ENCODE measurements at regions not wholly inside any gene's neighbourhood (a gene's known extent, or its start where the extent isn't known, plus 50 kb on each side); places are given as distances from the start of the nearest gene placed in this dataset.

DNA sequence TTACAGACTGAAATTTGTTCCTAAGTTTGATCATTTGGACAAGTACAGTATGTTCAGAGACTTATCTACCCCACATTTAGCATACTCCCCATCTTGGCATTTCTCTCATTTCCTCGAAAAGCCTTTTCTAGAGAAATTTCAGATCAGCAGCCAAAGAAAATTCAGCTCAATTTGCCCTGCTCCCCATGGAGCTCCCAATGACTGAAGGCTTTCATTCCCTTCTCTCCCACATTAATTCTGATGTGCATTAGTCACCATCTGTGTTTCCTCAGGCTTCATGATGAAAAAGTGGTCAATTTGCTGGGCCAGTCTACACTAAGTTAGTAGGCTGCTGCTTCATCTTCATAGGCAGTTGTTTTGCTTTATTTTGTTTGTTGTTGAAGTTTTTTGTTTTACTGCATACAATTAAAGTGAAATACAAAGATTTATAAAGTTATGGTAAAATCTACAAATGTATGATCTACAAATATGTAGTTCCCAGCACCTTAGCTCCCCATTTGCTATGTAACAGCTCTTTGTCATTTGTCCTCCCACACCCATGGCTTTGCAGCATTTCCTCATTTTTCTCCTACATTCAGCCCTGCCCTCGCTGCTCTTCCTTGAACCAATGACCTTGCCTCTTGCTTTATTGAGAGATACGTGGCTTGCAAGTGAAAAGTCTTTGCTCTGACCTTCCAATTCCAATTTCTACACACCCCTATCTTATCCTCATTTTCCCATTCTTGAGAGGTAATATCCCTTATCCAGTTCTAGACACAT, 193.9 kb downstream of the ANAPC10 start:
- TF ChIP-seq, protein P1, sequence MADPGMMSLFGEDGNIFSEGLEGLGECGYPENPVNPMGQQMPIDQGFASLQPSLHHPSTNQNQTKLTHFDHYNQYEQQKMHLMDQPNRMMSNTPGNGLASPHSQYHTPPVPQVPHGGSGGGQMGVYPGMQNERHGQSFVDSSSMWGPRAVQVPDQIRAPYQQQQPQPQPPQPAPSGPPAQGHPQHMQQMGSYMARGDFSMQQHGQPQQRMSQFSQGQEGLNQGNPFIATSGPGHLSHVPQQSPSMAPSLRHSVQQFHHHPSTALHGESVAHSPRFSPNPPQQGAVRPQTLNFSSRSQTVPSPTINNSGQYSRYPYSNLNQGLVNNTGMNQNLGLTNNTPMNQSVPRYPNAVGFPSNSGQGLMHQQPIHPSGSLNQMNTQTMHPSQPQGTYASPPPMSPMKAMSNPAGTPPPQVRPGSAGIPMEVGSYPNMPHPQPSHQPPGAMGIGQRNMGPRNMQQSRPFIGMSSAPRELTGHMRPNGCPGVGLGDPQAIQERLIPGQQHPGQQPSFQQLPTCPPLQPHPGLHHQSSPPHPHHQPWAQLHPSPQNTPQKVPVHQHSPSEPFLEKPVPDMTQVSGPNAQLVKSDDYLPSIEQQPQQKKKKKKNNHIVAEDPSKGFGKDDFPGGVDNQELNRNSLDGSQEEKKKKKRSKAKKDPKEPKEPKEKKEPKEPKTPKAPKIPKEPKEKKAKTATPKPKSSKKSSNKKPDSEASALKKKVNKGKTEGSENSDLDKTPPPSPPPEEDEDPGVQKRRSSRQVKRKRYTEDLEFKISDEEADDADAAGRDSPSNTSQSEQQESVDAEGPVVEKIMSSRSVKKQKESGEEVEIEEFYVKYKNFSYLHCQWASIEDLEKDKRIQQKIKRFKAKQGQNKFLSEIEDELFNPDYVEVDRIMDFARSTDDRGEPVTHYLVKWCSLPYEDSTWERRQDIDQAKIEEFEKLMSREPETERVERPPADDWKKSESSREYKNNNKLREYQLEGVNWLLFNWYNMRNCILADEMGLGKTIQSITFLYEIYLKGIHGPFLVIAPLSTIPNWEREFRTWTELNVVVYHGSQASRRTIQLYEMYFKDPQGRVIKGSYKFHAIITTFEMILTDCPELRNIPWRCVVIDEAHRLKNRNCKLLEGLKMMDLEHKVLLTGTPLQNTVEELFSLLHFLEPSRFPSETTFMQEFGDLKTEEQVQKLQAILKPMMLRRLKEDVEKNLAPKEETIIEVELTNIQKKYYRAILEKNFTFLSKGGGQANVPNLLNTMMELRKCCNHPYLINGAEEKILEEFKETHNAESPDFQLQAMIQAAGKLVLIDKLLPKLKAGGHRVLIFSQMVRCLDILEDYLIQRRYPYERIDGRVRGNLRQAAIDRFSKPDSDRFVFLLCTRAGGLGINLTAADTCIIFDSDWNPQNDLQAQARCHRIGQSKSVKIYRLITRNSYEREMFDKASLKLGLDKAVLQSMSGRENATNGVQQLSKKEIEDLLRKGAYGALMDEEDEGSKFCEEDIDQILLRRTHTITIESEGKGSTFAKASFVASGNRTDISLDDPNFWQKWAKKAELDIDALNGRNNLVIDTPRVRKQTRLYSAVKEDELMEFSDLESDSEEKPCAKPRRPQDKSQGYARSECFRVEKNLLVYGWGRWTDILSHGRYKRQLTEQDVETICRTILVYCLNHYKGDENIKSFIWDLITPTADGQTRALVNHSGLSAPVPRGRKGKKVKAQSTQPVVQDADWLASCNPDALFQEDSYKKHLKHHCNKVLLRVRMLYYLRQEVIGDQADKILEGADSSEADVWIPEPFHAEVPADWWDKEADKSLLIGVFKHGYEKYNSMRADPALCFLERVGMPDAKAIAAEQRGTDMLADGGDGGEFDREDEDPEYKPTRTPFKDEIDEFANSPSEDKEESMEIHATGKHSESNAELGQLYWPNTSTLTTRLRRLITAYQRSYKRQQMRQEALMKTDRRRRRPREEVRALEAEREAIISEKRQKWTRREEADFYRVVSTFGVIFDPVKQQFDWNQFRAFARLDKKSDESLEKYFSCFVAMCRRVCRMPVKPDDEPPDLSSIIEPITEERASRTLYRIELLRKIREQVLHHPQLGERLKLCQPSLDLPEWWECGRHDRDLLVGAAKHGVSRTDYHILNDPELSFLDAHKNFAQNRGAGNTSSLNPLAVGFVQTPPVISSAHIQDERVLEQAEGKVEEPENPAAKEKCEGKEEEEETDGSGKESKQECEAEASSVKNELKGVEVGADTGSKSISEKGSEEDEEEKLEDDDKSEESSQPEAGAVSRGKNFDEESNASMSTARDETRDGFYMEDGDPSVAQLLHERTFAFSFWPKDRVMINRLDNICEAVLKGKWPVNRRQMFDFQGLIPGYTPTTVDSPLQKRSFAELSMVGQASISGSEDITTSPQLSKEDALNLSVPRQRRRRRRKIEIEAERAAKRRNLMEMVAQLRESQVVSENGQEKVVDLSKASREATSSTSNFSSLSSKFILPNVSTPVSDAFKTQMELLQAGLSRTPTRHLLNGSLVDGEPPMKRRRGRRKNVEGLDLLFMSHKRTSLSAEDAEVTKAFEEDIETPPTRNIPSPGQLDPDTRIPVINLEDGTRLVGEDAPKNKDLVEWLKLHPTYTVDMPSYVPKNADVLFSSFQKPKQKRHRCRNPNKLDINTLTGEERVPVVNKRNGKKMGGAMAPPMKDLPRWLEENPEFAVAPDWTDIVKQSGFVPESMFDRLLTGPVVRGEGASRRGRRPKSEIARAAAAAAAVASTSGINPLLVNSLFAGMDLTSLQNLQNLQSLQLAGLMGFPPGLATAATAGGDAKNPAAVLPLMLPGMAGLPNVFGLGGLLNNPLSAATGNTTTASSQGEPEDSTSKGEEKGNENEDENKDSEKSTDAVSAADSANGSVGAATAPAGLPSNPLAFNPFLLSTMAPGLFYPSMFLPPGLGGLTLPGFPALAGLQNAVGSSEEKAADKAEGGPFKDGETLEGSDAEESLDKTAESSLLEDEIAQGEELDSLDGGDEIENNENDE (IDR thresholded peaks at IDR 0.05; ENCODE audit: insufficient replicate concordance, low read length): no peak
- TF ChIP-seq KDM1A (IDR thresholded peaks at IDR 0.05; ENCODE audit: borderline replicate concordance, low read length) (no peak), CTCF (IDR thresholded peaks at IDR 0.05; ENCODE audit: control extremely low read depth in 1 of 3, insufficient read depth in 1 of 3, low read depth in 1 of 3, low read length in 3 of 3) (no peak), TBP (IDR thresholded peaks at IDR 0.05; ENCODE audit: low read depth, low read length) (no peak), GABPA (IDR thresholded peaks at IDR 0.05; ENCODE audit: borderline replicate concordance, insufficient read depth, low read length) (no peak), ATF3 (IDR thresholded peaks at IDR 0.05; ENCODE audit: insufficient read depth, low read depth, low read length) (no peak), TAF1 (IDR thresholded peaks at IDR 0.05; ENCODE audit: low read depth, low read length) (no peak), YY1 (IDR thresholded peaks at IDR 0.05; ENCODE audit: low read depth, low read length) (no peak)
